ENCODE measurements at regions not wholly inside any gene's neighbourhood (a gene's known extent, or its start where the extent isn't known, plus 50 kb on each side); places are given as distances from the start of the nearest gene placed in this dataset.
"Not testable (repeated sequence)": the region's sequence is repeated elsewhere in the genome, so short reads cannot be mapped to it uniquely, and the experiment has no call there.

- DNase-seq; H3K27me3 Mint-ChIP-seq; H3K4me1 Mint-ChIP-seq; H3K27ac Mint-ChIP-seq; H3K36me3 Mint-ChIP-seq (ENCODE audit: low read depth); H3K4me3 Mint-ChIP-seq; CTCF ChIA-PET: not testable (repeated sequence)
- H3K9me3 Mint-ChIP-seq: peaks cover 37% of the 10 kb centered on the region
- POLR2A ChIA-PET: interaction anchor here (0.7 kb wide), 1 partner anchor 190 kb away, joined by 3 read pairs; no protein-coding TSS in a partner anchor
Observed at GRCh38 chr21:9728219-9728992, 793.0 kb upstream of the TPTE start.

GRCh38 chr21:9730866-9731265, 790.5 kb upstream of the TPTE start:
- Mint-ChIP-seq H3K36me3 (ENCODE audit: low read depth) (no peaks in the 10 kb centered on the region), H3K4me3 (no peak overlapping the region), H3K27me3 (no peaks in the 10 kb centered on the region), H3K4me1 (no peaks in the 10 kb centered on the region), H3K27ac (no peak overlapping the region), H3K9me3 (peaks cover 26% of the 10 kb centered on the region)
- ChIA-PET POLR2A (no interaction called here), CTCF (no interaction called here)
- DNase-seq: no peak

GRCh38 chr21:9731317-9731716, 790.1 kb upstream of the TPTE start:
- H3K4me1 Mint-ChIP-seq; H3K4me3 Mint-ChIP-seq; CTCF ChIA-PET; DNase-seq; H3K27ac Mint-ChIP-seq; POLR2A ChIA-PET; H3K27me3 Mint-ChIP-seq; H3K36me3 Mint-ChIP-seq (ENCODE audit: low read depth): not testable (repeated sequence)
- peaks cover 25% of the 10 kb centered on the region for H3K9me3 Mint-ChIP-seq

GRCh38 chr21:9732605-9733004, 788.8 kb upstream of the TPTE start:
- H3K4me1 Mint-ChIP-seq; POLR2A ChIA-PET; CTCF ChIA-PET; H3K4me3 Mint-ChIP-seq; H3K36me3 Mint-ChIP-seq (ENCODE audit: low read depth); H3K27ac Mint-ChIP-seq; H3K27me3 Mint-ChIP-seq; DNase-seq: not testable (repeated sequence)
- H3K9me3 Mint-ChIP-seq: peaks cover 16% of the 10 kb centered on the region

GRCh38 chr21:9733761-9734558, 787.4 kb upstream of the TPTE start:
- POLR2A ChIA-PET: not testable (repeated sequence)

GRCh38 chr21:9735421-9735961, 785.9 kb upstream of the TPTE start:
- ChIA-PET POLR2A (no interaction called here), CTCF (no interaction called here)
- H3K36me3 Mint-ChIP-seq (ENCODE audit: low read depth): no peaks in the 10 kb centered on the region
- no peak for DNase-seq
- H3K4me1 Mint-ChIP-seq: no peaks in the 10 kb centered on the region
- H3K9me3 Mint-ChIP-seq: peaks cover 14% of the 10 kb centered on the region
- H3K27ac Mint-ChIP-seq: no peak overlapping the region
- no peaks in the 10 kb centered on the region for H3K27me3 Mint-ChIP-seq
- no peak overlapping the region for H3K4me3 Mint-ChIP-seq

More at GRCh38 chr21:9733761-9734558, 787.4 kb upstream of the TPTE start:
- H3K4me1 Mint-ChIP-seq; H3K27me3 Mint-ChIP-seq; H3K4me3 Mint-ChIP-seq; H3K27ac Mint-ChIP-seq; CTCF ChIA-PET; DNase-seq; H3K36me3 Mint-ChIP-seq (ENCODE audit: low read depth): not testable (repeated sequence)
- peaks cover 12% of the 10 kb centered on the region for H3K9me3 Mint-ChIP-seq

- H3K36me3 Mint-ChIP-seq (ENCODE audit: low read depth); H3K4me1 Mint-ChIP-seq; H3K4me3 Mint-ChIP-seq; CTCF ChIA-PET; DNase-seq; H3K27ac Mint-ChIP-seq; H3K27me3 Mint-ChIP-seq; POLR2A ChIA-PET: not testable (repeated sequence)
- peaks cover 20% of the 10 kb centered on the region for H3K9me3 Mint-ChIP-seq
Observed at GRCh38 chr21:9737301-9737700, 784.1 kb upstream of the TPTE start.

- H3K27me3 Mint-ChIP-seq; H3K4me1 Mint-ChIP-seq; CTCF ChIA-PET; DNase-seq; H3K27ac Mint-ChIP-seq; POLR2A ChIA-PET; H3K4me3 Mint-ChIP-seq; H3K36me3 Mint-ChIP-seq (ENCODE audit: low read depth): not testable (repeated sequence)
- H3K9me3 Mint-ChIP-seq: peaks cover 20% of the 10 kb centered on the region
Observed at GRCh38 chr21:9737871-9738515, 783.4 kb upstream of the TPTE start.

GRCh38 chr21:9738527-9738926, 782.9 kb upstream of the TPTE start:
- Mint-ChIP-seq H3K36me3 (ENCODE audit: low read depth) (no peaks in the 10 kb centered on the region), H3K4me1 (no peaks in the 10 kb centered on the region), H3K9me3 (peaks cover 20% of the 10 kb centered on the region), H3K27ac (no peak overlapping the region), H3K4me3 (no peak overlapping the region), H3K27me3 (no peaks in the 10 kb centered on the region)
- CTCF ChIA-PET: no interaction called here
- POLR2A ChIA-PET: no interaction called here
- no peak for DNase-seq

GRCh38 chr21:9739240-9739639, 782.1 kb upstream of the TPTE start:
- no peaks in the 10 kb centered on the region for H3K4me1 Mint-ChIP-seq
- H3K4me3 Mint-ChIP-seq: no peak overlapping the region
- ChIA-PET CTCF (no interaction called here), POLR2A (no interaction called here)
- no peak overlapping the region for H3K27ac Mint-ChIP-seq
- H3K27me3 Mint-ChIP-seq: no peaks in the 10 kb centered on the region
- DNase-seq: no peak
- H3K9me3 Mint-ChIP-seq: peaks cover 20% of the 10 kb centered on the region
- no peaks in the 10 kb centered on the region for H3K36me3 Mint-ChIP-seq (ENCODE audit: low read depth)

- H3K36me3 Mint-ChIP-seq (ENCODE audit: low read depth); H3K4me3 Mint-ChIP-seq; H3K27ac Mint-ChIP-seq; DNase-seq; H3K27me3 Mint-ChIP-seq; H3K4me1 Mint-ChIP-seq; CTCF ChIA-PET; POLR2A ChIA-PET: not testable (repeated sequence)
- H3K9me3 Mint-ChIP-seq: peaks cover 20% of the 10 kb centered on the region
Observed at GRCh38 chr21:9740177-9740941, 781.0 kb upstream of the TPTE start.

GRCh38 chr21:9740991-9741742, 780.2 kb upstream of the TPTE start:
- H3K4me1 Mint-ChIP-seq; DNase-seq; H3K4me3 Mint-ChIP-seq; H3K27ac Mint-ChIP-seq; POLR2A ChIA-PET; H3K27me3 Mint-ChIP-seq; CTCF ChIA-PET; H3K36me3 Mint-ChIP-seq (ENCODE audit: low read depth): not testable (repeated sequence)
- H3K9me3 Mint-ChIP-seq: peaks cover 20% of the 10 kb centered on the region
